SK-N-SH (cell line): ENCODE measurements at regions not wholly inside any gene's neighbourhood (a gene's known extent, or its start where the extent isn't known, plus 50 kb on each side); places are given as distances from the start of the nearest gene placed in this dataset.

Source experiments
- CTCF ChIA-PET: fragments of 300-600, 350-600 bp; formaldehyde crosslinking; extraction: SDS; loops from one replicate; lab custom pipeline; 2021; lab: Yijun Ruan, JAX
- POLR2A ChIA-PET: fragments of 350-600 bp; sonication (Branson Sonifier 250); formaldehyde crosslinking; extraction: SDS; loops from one replicate; lab custom pipeline; 2020; ENCODE audit warnings: antibody characterized with exemption, inconsistent platforms; lab: Yijun Ruan, JAX
- DNase-seq: peaks from one replicate; pipeline ENCODE4 v3.0.0; 2012
- H2AFZ ChIP-seq: fragments of 200-600 bp; sonication (generic); 2 replicates; pipeline ENCODE4 v1.8.1; 2016; ENCODE audit warnings: antibody characterized with exemption, mild to moderate bottlenecking, low read depth
- H3F3A ChIP-seq: fragments of 200-600 bp; sonication (generic); replicated peaks from 2 replicates; pipeline ENCODE3; 2016; ENCODE audit warnings: antibody characterized with exemption, mild to moderate bottlenecking; ENCODE audit not compliant: insufficient read depth
- H3K27ac ChIP-seq, 2 experiments: fragments of 200-500 bp in 1 of 2; fragments of 200-600 bp in 1 of 2; sonication (Bioruptor generic) in 1 of 2; sonication (generic), shearing (Covaris generic) in 1 of 2; 2 replicates each; pipeline versions ENCODE4 v1.5.1 to v1.6.1; 2014 to 2016; ENCODE audit warnings: low read depth in 2 of 2, inconsistent platforms in 1 of 2, low read length in 1 of 2, mild to moderate bottlenecking in 1 of 2, mixed read lengths in 1 of 2
- H3K27me3 ChIP-seq: fragments of 200-600 bp; sonication (generic), shearing (Covaris generic); 2 replicates; pipeline ENCODE4 v1.6.1; 2016; ENCODE audit warnings: mixed run types; ENCODE audit not compliant: insufficient read depth
- H3K36me3 ChIP-seq, 2 experiments: fragments of 200-500 bp in 1 of 2; fragments of 200-600 bp in 1 of 2; sonication (Bioruptor generic) in 1 of 2; sonication (generic) in 1 of 2; replicated peaks in 1 of 2; 2 replicates each; pipeline versions ENCODE3 to v1.5.1; 2014 to 2016; ENCODE audit warnings: low read length in 1 of 2, mild to moderate bottlenecking in 1 of 2; ENCODE audit not compliant: insufficient read depth in 2 of 2, control insufficient read depth in 1 of 2
- H3K4me1 ChIP-seq, 2 experiments: fragments of 200-500 bp in 1 of 2; fragments of 200-600 bp in 1 of 2; sonication (Bioruptor generic) in 1 of 2; sonication (generic), shearing (Covaris generic) in 1 of 2; 2 replicates each; pipeline versions ENCODE4 v1.5.1 to v1.6.1; 2014 to 2016; ENCODE audit warnings: low read depth in 1 of 2, low read length in 1 of 2, mixed run types in 1 of 2; ENCODE audit not compliant: insufficient read depth in 2 of 2, control insufficient read depth in 1 of 2
- H3K4me2 ChIP-seq: fragments of 200-600 bp; sonication (generic), shearing (Covaris generic); 2 replicates; pipeline ENCODE4 v1.6.1; 2017; ENCODE audit warnings: mixed run types
- H3K4me3 ChIP-seq, 2 experiments: fragments of 200-500 bp in 1 of 2; fragments of 200-600 bp in 1 of 2; sonication (Bioruptor generic) in 1 of 2; sonication (generic), shearing (Covaris generic) in 1 of 2; 2 replicates each; pipeline versions ENCODE4 v1.5.1 to v1.8.1; 2014 to 2016; ENCODE audit warnings: low read depth in 2 of 2, inconsistent platforms in 1 of 2, low read length in 1 of 2, mild to moderate bottlenecking in 1 of 2, mixed read lengths in 1 of 2, moderate library complexity in 1 of 2
- H3K79me2 ChIP-seq: fragments of 200-600 bp; sonication (generic); 2 replicates; pipeline ENCODE4 v1.8.1; 2017; ENCODE audit warnings: mild to moderate bottlenecking; ENCODE audit not compliant: insufficient read depth
- H3K9ac ChIP-seq: fragments of 200-600 bp; sonication (generic); 2 replicates; pipeline ENCODE4 v1.6.1; 2017; ENCODE audit warnings: mixed run types
- H3K9me2 ChIP-seq: fragments of 200-600 bp; sonication (generic); 2 replicates; pipeline ENCODE4 v1.6.1; 2017; ENCODE audit warnings: mixed run types
- H3K9me3 ChIP-seq: fragments of 200-600 bp; sonication (generic); 2 replicates; pipeline ENCODE4 v1.6.1; 2017; ENCODE audit warnings: mixed run types, mild to moderate bottlenecking, moderate library complexity
- H4K20me1 ChIP-seq: fragments of 200-600 bp; sonication (generic); 2 replicates; pipeline ENCODE4 v1.6.1; 2017; ENCODE audit warnings: mild to moderate bottlenecking, mixed run types; ENCODE audit not compliant: insufficient read depth
- EZH2phosphoT487 ChIP-seq: fragments of 200-600 bp; sonication (generic); IDR thresholded peaks from 2 replicates; pipeline ENCODE4 v1.6.1; 2017; ENCODE audit warnings: low read depth, mixed run types, mild to moderate bottlenecking, antibody characterized with exemption, moderate library complexity, borderline replicate concordance
- FOSL2 ChIP-seq: IDR thresholded peaks from 2 replicates; pipeline ENCODE4 v1.4.0; 2012; ENCODE audit warnings: low read depth, mild to moderate bottlenecking, moderate library complexity, borderline replicate concordance
- FOXJ3 ChIP-seq: sonication (generic); formaldehyde crosslinking; IDR thresholded peaks from 2 replicates; pipeline ENCODE4 v1.5.1; 2020; ENCODE audit warnings: mild to moderate bottlenecking, missing genetic modification reagents
- FOXM1 ChIP-seq: IDR thresholded peaks from 2 replicates; pipeline ENCODE4 v1.4.0; 2012; ENCODE audit warnings: low read depth, mild to moderate bottlenecking
- GATA2 ChIP-seq: sonication (generic); formaldehyde crosslinking; IDR thresholded peaks from 2 replicates; pipeline ENCODE4 v1.5.0; 2020; ENCODE audit warnings: mild to moderate bottlenecking, missing genetic modification reagents
- MEF2A ChIP-seq: IDR thresholded peaks from 2 replicates; pipeline ENCODE4 v1.4.0; 2012; ENCODE audit warnings: low read depth, borderline replicate concordance
- RCOR1 ChIP-seq: fragments of 150-350 bp; IDR thresholded peaks from 2 replicates; pipeline ENCODE4 v1.6.1; 2017; ENCODE audit warnings: antibody characterized with exemption, low read length
- RXRA ChIP-seq: IDR thresholded peaks from 2 replicates; pipeline ENCODE4 v1.4.0; 2012; ENCODE audit warnings: low read depth, mild to moderate bottlenecking, borderline replicate concordance
- SIN3A ChIP-seq: IDR thresholded peaks from 2 replicates; pipeline ENCODE4 v1.6.1; 2012; ENCODE audit warnings: low read depth, mild to moderate bottlenecking, low read length, moderate library complexity, borderline replicate concordance
- SMC3 ChIP-seq: IDR thresholded peaks from 2 replicates; pipeline ENCODE4 v1.6.1; 2012; ENCODE audit warnings: low read depth, low read length, improper control_type of control experiment
- TAF1 ChIP-seq: IDR thresholded peaks from 2 replicates; pipeline ENCODE4 v1.6.1; 2012; ENCODE audit warnings: low read depth, mild to moderate bottlenecking, low read length, moderate library complexity, borderline replicate concordance
- WGBS: methylation state at CpG from one replicate; pipeline ENCODE4 v1.1.6; 2017; ENCODE audit warnings: low lambda C conversion rate; 5-methylcytosine and 5-hydroxymethylcytosine counted together
- TF ChIP-seq, protein P1 (sequence below): IDR thresholded peaks from 2 replicates; pipeline ENCODE4; 2012
- TF ChIP-seq, protein P2 (sequence below): IDR thresholded peaks from 2 replicates; pipeline ENCODE4 v1.6.1; 2012; ENCODE audit warnings: mild to moderate bottlenecking, low read depth, low read length, moderate library complexity

DNA sequence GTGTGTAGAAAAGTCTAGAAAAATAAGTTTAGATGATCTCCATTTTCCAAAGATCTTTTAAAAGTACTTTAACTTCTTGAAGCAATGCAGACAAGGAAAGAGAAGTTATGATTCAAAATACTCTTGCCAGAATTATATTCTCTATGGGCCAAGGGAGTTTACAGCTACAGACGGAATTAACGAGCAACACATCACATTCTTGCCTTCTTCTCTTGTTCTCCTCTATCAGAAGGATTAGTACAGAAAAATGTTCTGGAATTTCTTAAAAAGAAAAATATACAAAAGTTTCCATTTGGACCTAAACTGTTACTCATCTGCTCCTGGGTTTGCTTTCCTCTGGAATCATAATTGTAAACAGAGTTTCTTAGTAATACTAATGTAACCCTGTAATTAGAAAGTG lies 284.7 kb upstream of the HSF2 start:
- no peaks in the 10 kb centered on the region for H3K79me2 ChIP-seq
- no peak for TF ChIP-seq MEF2A
- TF ChIP-seq TAF1 = no peak
- TF ChIP-seq, protein P1, sequence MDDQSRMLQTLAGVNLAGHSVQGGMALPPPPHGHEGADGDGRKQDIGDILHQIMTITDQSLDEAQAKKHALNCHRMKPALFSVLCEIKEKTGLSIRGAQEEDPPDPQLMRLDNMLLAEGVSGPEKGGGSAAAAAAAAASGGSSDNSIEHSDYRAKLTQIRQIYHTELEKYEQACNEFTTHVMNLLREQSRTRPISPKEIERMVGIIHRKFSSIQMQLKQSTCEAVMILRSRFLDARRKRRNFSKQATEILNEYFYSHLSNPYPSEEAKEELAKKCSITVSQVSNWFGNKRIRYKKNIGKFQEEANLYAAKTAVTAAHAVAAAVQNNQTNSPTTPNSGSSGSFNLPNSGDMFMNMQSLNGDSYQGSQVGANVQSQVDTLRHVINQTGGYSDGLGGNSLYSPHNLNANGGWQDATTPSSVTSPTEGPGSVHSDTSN = no peak
- no peak for TF ChIP-seq RXRA
- TF ChIP-seq FOXJ3 (CRISPR knock-in tag) = no peak
- no peak for TF ChIP-seq EZH2phosphoT487
- TF ChIP-seq FOSL2 = no peak
- no peak for TF ChIP-seq FOXM1
- TF ChIP-seq, protein P2, sequence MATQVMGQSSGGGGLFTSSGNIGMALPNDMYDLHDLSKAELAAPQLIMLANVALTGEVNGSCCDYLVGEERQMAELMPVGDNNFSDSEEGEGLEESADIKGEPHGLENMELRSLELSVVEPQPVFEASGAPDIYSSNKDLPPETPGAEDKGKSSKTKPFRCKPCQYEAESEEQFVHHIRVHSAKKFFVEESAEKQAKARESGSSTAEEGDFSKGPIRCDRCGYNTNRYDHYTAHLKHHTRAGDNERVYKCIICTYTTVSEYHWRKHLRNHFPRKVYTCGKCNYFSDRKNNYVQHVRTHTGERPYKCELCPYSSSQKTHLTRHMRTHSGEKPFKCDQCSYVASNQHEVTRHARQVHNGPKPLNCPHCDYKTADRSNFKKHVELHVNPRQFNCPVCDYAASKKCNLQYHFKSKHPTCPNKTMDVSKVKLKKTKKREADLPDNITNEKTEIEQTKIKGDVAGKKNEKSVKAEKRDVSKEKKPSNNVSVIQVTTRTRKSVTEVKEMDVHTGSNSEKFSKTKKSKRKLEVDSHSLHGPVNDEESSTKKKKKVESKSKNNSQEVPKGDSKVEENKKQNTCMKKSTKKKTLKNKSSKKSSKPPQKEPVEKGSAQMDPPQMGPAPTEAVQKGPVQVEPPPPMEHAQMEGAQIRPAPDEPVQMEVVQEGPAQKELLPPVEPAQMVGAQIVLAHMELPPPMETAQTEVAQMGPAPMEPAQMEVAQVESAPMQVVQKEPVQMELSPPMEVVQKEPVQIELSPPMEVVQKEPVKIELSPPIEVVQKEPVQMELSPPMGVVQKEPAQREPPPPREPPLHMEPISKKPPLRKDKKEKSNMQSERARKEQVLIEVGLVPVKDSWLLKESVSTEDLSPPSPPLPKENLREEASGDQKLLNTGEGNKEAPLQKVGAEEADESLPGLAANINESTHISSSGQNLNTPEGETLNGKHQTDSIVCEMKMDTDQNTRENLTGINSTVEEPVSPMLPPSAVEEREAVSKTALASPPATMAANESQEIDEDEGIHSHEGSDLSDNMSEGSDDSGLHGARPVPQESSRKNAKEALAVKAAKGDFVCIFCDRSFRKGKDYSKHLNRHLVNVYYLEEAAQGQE = no peak
- no peak for TF ChIP-seq SIN3A
- no peak for TF ChIP-seq RCOR1
- H3K27me3 ChIP-seq = no peaks in the 10 kb centered on the region
- H4K20me1 ChIP-seq = no peaks in the 10 kb centered on the region
- H3K9ac ChIP-seq = no peak overlapping the region
- WGBS = 46% methylated on average over 2 of the region's 2 CpGs
- no peaks in the 10 kb centered on the region for H3K4me1 ChIP-seq
- H2AFZ ChIP-seq = no peak overlapping the region
- POLR2A ChIA-PET = no interaction called here
- DNase-seq = no peak
- H3K4me3 ChIP-seq = no peak overlapping the region
- H3K9me3 ChIP-seq = no peaks in the 10 kb centered on the region
- no peaks in the 10 kb centered on the region for H3K9me2 ChIP-seq
- no peaks in the 10 kb centered on the region for H3F3A ChIP-seq
- H3K4me2 ChIP-seq = no peak overlapping the region
- no peaks in the 10 kb centered on the region for H3K36me3 ChIP-seq
- no peak overlapping the region for H3K27ac ChIP-seq
- CTCF ChIA-PET = no interaction called here

DNA sequence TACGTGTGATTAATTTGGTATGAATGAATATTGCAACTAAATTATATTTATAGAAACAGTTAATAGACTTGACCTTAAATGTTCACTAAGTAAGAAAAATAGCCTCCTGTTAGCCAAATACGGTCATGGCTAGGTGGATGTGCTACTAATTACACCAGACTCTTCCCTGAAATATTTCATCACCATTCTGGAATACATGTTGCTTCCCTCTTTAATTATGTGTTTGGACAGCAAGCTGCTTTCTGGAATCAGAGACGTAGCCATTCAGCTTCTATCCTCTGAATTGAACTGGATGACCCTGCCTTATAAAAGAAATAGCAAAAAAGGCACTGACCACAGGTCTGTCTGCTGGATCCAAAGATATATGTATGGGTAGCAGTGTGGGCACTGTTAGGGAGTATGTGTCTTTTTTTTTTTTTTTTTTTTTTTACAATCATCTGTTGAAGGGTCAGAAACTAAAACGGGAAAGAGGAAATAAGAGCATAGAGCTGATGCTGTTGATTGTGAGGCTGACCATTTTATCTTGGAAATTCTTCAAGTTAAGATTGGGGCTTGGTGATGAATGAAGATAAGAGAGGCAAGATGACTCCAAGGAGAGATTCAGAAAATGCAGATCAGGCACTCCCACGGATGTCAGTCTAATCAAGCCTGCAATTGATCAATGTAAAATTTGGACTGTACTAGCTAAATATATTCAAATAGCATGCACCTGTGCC lies 283.2 kb upstream of the HSF2 start:
- no peaks in the 10 kb centered on the region for H3K9me3 ChIP-seq
- H3K36me3 ChIP-seq = no peaks in the 10 kb centered on the region
- no peak overlapping the region for H3K4me2 ChIP-seq
- POLR2A ChIA-PET = no interaction called here
- H3K4me1 ChIP-seq = no peaks in the 10 kb centered on the region
- no peaks in the 10 kb centered on the region for H3K9me2 ChIP-seq
- no peak overlapping the region for H3K4me3 ChIP-seq
- TF ChIP-seq, protein P1 = no peak
- no peak for TF ChIP-seq RCOR1
- no peak for TF ChIP-seq FOXM1
- no peak for TF ChIP-seq FOSL2
- TF ChIP-seq SMC3 = no peak
- no peak for TF ChIP-seq GATA2 (CRISPR knock-in tag)
- no peak overlapping the region for H2AFZ ChIP-seq
- no peaks in the 10 kb centered on the region for H4K20me1 ChIP-seq
- WGBS = 29% methylated on average over 5 of the region's 5 CpGs
- no peaks in the 10 kb centered on the region for H3K27me3 ChIP-seq
- CTCF ChIA-PET = interaction anchor here (0.5 kb wide), 1 partner anchor 30 kb away, joined by 3 read pairs; no protein-coding TSS in a partner anchor
- no peak for DNase-seq
- H3F3A ChIP-seq = no peaks in the 10 kb centered on the region
- H3K79me2 ChIP-seq = no peaks in the 10 kb centered on the region
- no peak overlapping the region for H3K9ac ChIP-seq
- no peak overlapping the region for H3K27ac ChIP-seq
